VCaP (cell line): ENCODE measurements at regions not wholly inside any gene's neighbourhood (a gene's known extent, or its start where the extent isn't known, plus 50 kb on each side); places are given as distances from the start of the nearest gene placed in this dataset.
A peak's percentile ranks its signal among the peaks of the same experiment; 100 is the strongest.

Experiments
- H3K27ac ChIP-seq: fragments of 450-650 bp; 2 replicates; pipeline ENCODE4 v1.5.1; 2017
- TF ChIP-seq, protein P1 (sequence below): fragments of 450-650 bp; conservative IDR thresholded peaks from 2 replicates; pipeline ENCODE4 v1.5.1; 2017; ENCODE audit warnings: mild to moderate bottlenecking, moderate library complexity

DNA sequence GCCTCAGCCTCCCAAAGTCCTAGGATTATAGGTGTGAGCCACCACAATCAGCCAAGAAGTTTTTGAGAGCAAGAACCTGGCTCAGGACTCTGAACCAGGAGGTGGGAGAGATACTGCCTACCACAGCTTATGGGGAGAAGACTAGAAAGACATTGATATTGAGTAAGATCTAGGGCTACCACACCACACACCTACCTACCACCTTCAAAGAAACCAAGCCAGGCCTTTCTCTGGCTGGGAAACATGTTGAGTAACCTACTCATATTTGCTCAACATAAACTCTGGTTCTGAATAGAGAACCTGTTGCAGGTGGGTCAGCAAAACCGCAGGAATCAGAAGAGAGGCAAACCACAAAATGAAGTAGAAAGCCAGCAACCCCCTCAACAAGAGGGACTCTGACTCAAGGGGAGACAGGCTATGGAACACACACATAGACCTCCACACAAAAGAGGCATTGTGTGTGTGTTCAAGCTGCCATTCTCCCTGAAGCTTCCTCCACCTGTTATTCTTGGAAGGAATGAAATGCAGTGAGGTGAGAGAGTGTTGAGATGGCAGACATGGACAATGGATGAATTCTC lies 1021.9 kb downstream of the NLGN4Y start:
- TF ChIP-seq, protein P1, sequence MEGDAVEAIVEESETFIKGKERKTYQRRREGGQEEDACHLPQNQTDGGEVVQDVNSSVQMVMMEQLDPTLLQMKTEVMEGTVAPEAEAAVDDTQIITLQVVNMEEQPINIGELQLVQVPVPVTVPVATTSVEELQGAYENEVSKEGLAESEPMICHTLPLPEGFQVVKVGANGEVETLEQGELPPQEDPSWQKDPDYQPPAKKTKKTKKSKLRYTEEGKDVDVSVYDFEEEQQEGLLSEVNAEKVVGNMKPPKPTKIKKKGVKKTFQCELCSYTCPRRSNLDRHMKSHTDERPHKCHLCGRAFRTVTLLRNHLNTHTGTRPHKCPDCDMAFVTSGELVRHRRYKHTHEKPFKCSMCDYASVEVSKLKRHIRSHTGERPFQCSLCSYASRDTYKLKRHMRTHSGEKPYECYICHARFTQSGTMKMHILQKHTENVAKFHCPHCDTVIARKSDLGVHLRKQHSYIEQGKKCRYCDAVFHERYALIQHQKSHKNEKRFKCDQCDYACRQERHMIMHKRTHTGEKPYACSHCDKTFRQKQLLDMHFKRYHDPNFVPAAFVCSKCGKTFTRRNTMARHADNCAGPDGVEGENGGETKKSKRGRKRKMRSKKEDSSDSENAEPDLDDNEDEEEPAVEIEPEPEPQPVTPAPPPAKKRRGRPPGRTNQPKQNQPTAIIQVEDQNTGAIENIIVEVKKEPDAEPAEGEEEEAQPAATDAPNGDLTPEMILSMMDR, result no peak
- no peak overlapping the region for H3K27ac ChIP-seq

DNA sequence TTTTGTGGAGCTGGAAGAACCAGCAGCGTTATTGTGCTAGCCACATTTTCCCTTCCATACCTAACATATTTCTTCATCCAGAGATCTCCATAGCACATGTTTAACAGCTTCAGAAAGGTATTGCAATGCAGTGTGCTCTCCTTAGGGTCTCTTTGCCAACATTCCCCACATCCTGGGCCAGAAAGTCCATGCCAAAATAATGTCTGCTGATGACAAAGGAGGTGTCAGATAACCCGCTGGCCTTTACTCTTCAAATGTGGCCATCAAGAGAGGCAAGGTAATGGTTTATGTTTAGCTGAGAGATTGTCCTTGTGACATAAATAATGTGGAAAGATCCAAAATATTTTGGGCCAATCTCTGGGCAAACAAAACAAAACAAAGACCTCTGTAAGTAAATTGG lies 1027.7 kb downstream of the NLGN4Y start:
- no peak overlapping the region for H3K27ac ChIP-seq
- TF ChIP-seq, protein P1, result no peak

DNA sequence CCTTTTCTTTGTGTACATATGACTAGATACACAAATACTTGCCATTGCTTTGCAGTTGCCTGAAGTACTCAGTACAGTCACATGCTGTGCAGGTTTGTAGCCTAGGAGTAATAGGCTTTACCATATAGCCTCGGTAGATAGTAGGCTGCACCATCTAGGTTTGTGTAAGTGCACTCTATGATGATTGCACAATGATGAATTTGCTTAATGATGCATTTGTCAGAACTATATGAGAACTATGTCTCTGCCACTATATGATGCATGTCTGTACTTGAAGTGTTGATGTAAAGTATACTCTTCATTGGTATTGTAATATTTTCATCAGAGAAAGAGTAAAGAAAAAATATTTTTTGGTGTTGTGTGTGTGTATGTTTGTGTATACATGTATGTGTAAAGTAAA lies 1030.7 kb downstream of the NLGN4Y start:
- TF ChIP-seq, protein P1, result no peak
- peak overlapping the region; percentile 37 for H3K27ac ChIP-seq

DNA sequence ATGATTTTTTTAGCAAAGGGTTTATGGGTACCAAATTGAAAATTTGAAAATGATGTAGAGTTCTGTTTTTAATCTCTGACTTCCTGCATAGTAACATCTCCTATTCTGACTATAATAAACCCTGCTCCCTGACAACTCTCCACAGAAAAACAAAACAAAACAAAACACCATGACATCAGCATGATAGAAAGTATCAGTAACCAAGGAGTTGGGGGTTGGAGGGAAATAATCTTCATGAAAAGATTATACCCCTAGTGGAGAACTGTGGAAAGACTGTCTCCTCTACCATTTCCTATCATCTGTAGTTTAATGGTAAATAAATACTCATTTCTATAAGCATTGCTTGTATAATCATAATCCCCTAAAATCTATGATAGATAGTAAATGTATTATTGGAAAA lies 1034.8 kb downstream of the NLGN4Y start:
- H3K27ac ChIP-seq, result no peak overlapping the region
- TF ChIP-seq, protein P1, result peak; percentile 14; the same call in 1 of the 2 replicates

DNA sequence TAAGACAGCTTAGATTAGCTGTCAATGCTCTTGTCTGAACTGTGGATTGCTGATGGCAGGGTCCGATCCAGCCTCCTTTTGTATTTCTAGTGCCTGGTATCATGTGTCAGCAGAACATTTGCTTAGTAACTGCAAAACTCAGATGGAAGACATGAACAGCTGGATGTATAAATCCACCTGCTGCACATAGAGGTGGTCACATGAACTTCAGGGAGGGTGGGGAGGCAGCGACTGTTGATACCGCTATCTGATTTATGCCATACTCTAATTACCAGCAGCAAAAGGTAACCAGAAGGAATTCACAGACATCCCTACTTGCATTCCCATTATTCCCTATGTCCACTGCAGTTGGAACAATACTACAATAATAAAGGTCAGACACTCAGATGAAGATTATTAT lies 1036.5 kb downstream of the NLGN4Y start:
- TF ChIP-seq, protein P1, result no peak
- H3K27ac ChIP-seq, result no peak overlapping the region

DNA sequence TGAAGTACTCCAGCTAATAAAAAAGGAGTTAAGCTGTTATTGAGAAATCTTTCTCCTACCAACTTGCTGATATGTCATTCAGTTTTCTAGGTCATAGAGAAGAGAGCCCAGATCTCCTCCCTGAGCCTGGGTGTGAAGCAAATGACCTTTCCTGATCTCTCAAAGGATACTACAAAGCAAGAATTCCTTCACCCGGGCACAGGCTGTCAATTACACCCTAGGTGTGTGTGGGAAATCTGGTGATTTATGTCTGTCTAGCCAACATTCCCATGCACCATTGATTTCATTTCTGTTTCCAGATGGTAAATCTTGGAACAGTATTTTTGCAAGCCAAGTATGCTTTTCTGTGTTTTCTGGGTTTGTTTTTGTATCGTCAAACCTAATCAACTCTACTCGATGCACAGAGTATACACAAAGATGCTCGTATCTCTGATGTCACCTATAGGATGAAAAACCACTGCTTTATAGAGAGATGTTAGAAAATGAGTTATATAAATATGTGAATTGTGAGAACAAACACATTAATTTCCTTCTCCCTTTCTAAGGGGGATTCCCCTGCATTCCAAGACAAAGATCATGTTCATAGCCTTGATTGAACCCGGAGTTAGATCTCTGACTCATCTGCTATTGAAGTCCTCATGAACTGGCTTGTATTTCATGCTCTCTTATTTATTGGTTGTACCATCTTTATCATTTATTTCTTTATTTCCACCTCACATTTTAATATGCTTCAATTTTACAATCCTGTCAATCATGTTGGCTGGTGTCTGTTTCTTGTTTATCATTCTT lies 1037.4 kb downstream of the NLGN4Y start:
- TF ChIP-seq, protein P1, result no peak
- H3K27ac ChIP-seq, result no peak overlapping the region

DNA sequence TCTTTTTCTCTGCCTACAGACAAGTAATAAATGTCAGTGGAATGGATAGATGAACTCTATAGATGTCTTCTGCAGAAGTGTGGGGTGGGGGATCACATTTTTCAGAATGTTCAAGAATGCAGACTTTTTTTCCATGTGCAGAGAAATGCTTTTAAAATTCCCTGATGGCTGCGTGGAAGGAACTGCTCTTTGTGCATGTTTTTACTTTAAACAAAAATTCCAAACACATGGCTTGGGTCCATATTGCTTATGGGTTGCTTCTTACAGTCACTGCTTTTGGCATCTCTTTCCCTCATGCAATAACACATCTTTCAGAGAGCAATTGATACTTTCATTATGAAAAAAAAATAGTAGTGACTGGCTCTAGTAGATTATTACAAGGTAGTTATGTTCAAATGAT lies 1053.6 kb downstream of the NLGN4Y start:
- TF ChIP-seq, protein P1, result no peak
- no peak overlapping the region for H3K27ac ChIP-seq
